Panc1 (cell line): ENCODE measurements at regions not wholly inside any gene's neighbourhood (a gene's known extent, or its start where the extent isn't known, plus 50 kb on each side); places are given as distances from the start of the nearest gene placed in this dataset.

Source experiments
- ATAC-seq: fragments of 200-7000 bp; cut with Tn5 transposase; 2 replicates; pipeline ENCODE4 v1.9.1; 2020; ENCODE audit warnings: mild to moderate bottlenecking, moderate library complexity
- BruUV-seq: library from RNA; stranded (reverse); fragments of 400-500 nt; replicated peaks from 2 replicates; lab custom pipeline; 2021; lab: Mats Ljungman, UMichigan
- CTCF ChIA-PET: fragments of 300-600 bp; sonication (Branson Sonifier 250); formaldehyde crosslinking; loops from one replicate; lab custom pipeline; 2022; ENCODE audit warnings: antibody characterized with exemption; lab: Charles Lee
- POLR2A ChIA-PET: fragments of 300-600 bp; sonication (Branson Sonifier 250); formaldehyde crosslinking; loops from one replicate; lab custom pipeline; 2022; ENCODE audit warnings: antibody characterized with exemption; lab: Charles Lee
- DNase-seq: peaks from one replicate; pipeline ENCODE4 v3.0.0-alpha.2; 2010; ENCODE audit warnings: low read depth, low spot score
- H3K27ac ChIP-seq: 2 replicates; pipeline ENCODE4 v1.5.1; 2011; ENCODE audit warnings: mild to moderate bottlenecking, low read length, inconsistent platforms
- H3K27me3 ChIP-seq: fragments of 200-500 bp; sonication (Bioruptor generic); 2 replicates; pipeline ENCODE4 v1.6.0; 2014; ENCODE audit warnings: low read length, inconsistent platforms; ENCODE audit not compliant: control insufficient read depth, insufficient read depth
- H3K36me3 ChIP-seq: fragments of 200-500 bp; sonication (Bioruptor generic); 2 replicates; pipeline ENCODE4 v1.5.1; 2014; ENCODE audit warnings: inconsistent platforms, mild to moderate bottlenecking, low read length, moderate library complexity; ENCODE audit not compliant: control insufficient read depth, insufficient read depth
- H3K4me1 ChIP-seq: 2 replicates; pipeline ENCODE4 v1.5.1; 2011; ENCODE audit warnings: inconsistent platforms, mild to moderate bottlenecking, low read length, moderate library complexity; ENCODE audit not compliant: control insufficient read depth, insufficient read depth
- H3K4me3 ChIP-seq, 2 experiments: 2 replicates each; pipeline ENCODE4 v1.5.1; 2011 to 2012; ENCODE audit warnings: low read depth in 2 of 2, low read length in 2 of 2, mild to moderate bottlenecking in 2 of 2, inconsistent platforms in 1 of 2, moderate library complexity in 1 of 2
- H3K9me3 ChIP-seq: fragments of 200-500 bp; sonication (Bioruptor generic); 2 replicates; pipeline ENCODE4 v1.5.1; 2014; ENCODE audit warnings: low read depth, mild to moderate bottlenecking, inconsistent platforms, low read length, moderate library complexity; ENCODE audit not compliant: control insufficient read depth, insufficient read depth
- POLR2AphosphoS5 ChIP-seq: IDR thresholded peaks from 2 replicates; pipeline ENCODE4 v1.6.1; 2012; ENCODE audit warnings: mild to moderate bottlenecking, low read depth, low read length, moderate library complexity
- SIN3A ChIP-seq: IDR thresholded peaks from 2 replicates; pipeline ENCODE4 v1.6.1; 2012; ENCODE audit warnings: low read depth, mild to moderate bottlenecking, low read length, moderate library complexity, borderline replicate concordance; ENCODE audit not compliant: insufficient read depth
- TCF7L2 ChIP-seq: IDR thresholded peaks from 2 replicates; pipeline ENCODE4 v1.6.1; 2011; ENCODE audit warnings: mild to moderate bottlenecking, low read depth, low read length, inconsistent platforms
- in situ Hi-C: cut with HindIII; loops from 2 replicates; pipeline ENCODE4 v1.10.0; 2016; ENCODE audit warnings: low sequenced_read_pairs, low pct_unique_long_range_greater_than_20kb
- intact Hi-C: fragments of 100-400 bp; cut with micrococcal nuclease; formaldehyde crosslinking; loops from one replicate; pipeline ENCODE4 v1.10.0; 2022; ENCODE audit not compliant: unreplicated experiment
- TF ChIP-seq, protein P1 (sequence below): fragments of 450-650 bp; IDR thresholded peaks from 2 replicates; pipeline ENCODE4 v1.5.1; 2017; ENCODE audit warnings: mild to moderate bottlenecking
- TF ChIP-seq, protein P2 (sequence below), 2 experiments: IDR thresholded peaks; 2 replicates each; pipeline ENCODE4 v1.6.1; 2011 to 2012; ENCODE audit warnings: low read depth in 2 of 2, control low read depth in 1 of 2, low read length in 1 of 2, mild to moderate bottlenecking in 1 of 2, moderate library complexity in 1 of 2; ENCODE audit not compliant: insufficient read depth in 1 of 2

DNA sequence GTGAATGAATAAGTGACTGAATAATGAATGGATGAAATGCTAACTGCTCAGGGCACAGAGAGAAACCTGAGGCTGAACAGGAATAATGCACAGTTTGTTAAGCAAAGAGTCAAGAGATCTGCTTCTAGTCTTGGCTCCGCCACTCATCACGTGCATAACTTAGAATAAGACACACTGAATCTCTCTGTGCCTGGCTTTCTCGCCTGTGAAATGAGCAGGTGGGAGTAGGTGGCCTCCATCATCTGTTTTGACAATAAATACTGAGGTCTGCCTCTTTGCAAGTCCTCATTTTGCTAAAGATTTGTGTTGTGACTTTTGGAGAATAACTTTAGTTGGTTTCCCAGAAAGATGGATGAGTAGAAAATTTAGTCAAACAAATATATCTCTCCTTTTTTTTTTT is 318.0 kb downstream of the FBXW7 start:
- H3K4me1 ChIP-seq: no peaks in the 10 kb centered on the region
- TF ChIP-seq, protein P1, sequence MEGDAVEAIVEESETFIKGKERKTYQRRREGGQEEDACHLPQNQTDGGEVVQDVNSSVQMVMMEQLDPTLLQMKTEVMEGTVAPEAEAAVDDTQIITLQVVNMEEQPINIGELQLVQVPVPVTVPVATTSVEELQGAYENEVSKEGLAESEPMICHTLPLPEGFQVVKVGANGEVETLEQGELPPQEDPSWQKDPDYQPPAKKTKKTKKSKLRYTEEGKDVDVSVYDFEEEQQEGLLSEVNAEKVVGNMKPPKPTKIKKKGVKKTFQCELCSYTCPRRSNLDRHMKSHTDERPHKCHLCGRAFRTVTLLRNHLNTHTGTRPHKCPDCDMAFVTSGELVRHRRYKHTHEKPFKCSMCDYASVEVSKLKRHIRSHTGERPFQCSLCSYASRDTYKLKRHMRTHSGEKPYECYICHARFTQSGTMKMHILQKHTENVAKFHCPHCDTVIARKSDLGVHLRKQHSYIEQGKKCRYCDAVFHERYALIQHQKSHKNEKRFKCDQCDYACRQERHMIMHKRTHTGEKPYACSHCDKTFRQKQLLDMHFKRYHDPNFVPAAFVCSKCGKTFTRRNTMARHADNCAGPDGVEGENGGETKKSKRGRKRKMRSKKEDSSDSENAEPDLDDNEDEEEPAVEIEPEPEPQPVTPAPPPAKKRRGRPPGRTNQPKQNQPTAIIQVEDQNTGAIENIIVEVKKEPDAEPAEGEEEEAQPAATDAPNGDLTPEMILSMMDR: no peak
- TF ChIP-seq POLR2AphosphoS5: no peak
- TF ChIP-seq, protein P2, sequence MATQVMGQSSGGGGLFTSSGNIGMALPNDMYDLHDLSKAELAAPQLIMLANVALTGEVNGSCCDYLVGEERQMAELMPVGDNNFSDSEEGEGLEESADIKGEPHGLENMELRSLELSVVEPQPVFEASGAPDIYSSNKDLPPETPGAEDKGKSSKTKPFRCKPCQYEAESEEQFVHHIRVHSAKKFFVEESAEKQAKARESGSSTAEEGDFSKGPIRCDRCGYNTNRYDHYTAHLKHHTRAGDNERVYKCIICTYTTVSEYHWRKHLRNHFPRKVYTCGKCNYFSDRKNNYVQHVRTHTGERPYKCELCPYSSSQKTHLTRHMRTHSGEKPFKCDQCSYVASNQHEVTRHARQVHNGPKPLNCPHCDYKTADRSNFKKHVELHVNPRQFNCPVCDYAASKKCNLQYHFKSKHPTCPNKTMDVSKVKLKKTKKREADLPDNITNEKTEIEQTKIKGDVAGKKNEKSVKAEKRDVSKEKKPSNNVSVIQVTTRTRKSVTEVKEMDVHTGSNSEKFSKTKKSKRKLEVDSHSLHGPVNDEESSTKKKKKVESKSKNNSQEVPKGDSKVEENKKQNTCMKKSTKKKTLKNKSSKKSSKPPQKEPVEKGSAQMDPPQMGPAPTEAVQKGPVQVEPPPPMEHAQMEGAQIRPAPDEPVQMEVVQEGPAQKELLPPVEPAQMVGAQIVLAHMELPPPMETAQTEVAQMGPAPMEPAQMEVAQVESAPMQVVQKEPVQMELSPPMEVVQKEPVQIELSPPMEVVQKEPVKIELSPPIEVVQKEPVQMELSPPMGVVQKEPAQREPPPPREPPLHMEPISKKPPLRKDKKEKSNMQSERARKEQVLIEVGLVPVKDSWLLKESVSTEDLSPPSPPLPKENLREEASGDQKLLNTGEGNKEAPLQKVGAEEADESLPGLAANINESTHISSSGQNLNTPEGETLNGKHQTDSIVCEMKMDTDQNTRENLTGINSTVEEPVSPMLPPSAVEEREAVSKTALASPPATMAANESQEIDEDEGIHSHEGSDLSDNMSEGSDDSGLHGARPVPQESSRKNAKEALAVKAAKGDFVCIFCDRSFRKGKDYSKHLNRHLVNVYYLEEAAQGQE (IDR thresholded peaks at IDR 0.05; ENCODE audit: insufficient read depth in 1 of 2, low read depth in 2 of 2, low read length in 1 of 2): no peak
- ATAC-seq: no peak
- ChIA-PET CTCF (no interaction called here), POLR2A (no interaction called here)
- H3K4me3 ChIP-seq: no peak overlapping the region
- intact Hi-C loops (no loop called here), in situ Hi-C loops (no loop called here)
- BruUV-seq: no TSS peak
- no peak for DNase-seq
- no peaks in the 10 kb centered on the region for H3K27me3 ChIP-seq
- no peak overlapping the region for H3K27ac ChIP-seq
- H3K36me3 ChIP-seq: no peaks in the 10 kb centered on the region
- H3K9me3 ChIP-seq: no peaks in the 10 kb centered on the region

DNA sequence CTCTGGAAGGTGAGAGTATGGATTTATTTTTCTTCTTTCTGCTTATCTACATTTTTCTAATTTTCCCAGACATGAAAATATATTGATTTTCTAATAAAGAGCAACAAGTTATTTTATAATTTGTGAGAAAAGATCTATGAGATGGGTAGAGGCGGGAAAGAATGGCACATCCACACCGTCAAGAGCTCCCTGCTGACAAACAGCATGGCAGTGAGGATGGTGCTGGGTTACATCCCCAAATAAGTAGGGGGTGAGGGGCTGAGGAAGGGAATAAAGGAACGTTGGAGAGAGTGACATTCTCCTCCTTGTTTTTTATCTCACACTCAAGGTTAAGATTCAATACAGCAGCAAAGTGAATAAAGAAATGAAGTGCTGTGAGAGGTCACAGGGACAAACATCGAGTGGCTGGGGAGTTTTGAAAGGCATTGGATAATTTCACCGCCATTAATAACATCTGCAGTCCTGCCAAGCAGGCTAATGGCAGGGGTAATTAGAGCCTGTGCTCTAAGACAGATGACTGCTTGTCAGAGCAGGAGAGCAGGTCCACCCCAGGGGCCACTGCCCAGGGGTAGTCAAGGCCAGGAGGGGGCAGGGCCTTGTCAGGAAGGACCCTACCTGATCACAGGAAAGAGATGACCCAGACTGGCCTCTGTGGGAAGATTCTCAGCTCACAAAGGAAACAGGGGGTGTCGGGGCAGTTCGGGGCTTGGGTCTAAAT is 323.8 kb downstream of the FBXW7 start:
- TF ChIP-seq, protein P2 (IDR thresholded peaks at IDR 0.05; ENCODE audit: insufficient read depth in 1 of 2, low read depth in 2 of 2, low read length in 1 of 2): no peak
- no peak for TF ChIP-seq TCF7L2
- TF ChIP-seq, protein P1: no peak
- TF ChIP-seq SIN3A: no peak
- no peak for TF ChIP-seq POLR2AphosphoS5
- no peaks in the 10 kb centered on the region for H3K9me3 ChIP-seq
- H3K27me3 ChIP-seq: no peaks in the 10 kb centered on the region
- H3K4me1 ChIP-seq: no peaks in the 10 kb centered on the region
- no TSS peak for BruUV-seq
- in situ Hi-C loops: no loop called here
- DNase-seq: no peak
- no peak for ATAC-seq
- no peaks in the 10 kb centered on the region for H3K36me3 ChIP-seq
- no peak overlapping the region for H3K27ac ChIP-seq
- intact Hi-C loops: no loop called here
- ChIA-PET CTCF (no interaction called here), POLR2A (no interaction called here)
- no peak overlapping the region for H3K4me3 ChIP-seq
